Uterus (tissue), 2 donors: ENCODE measurements at regions not wholly inside any gene's neighbourhood (a gene's known extent, or its start where the extent isn't known, plus 50 kb on each side); places are given as distances from the start of the nearest gene placed in this dataset.

Experiments
- CTCF ChIP-seq, 4 experiments: fragments of 200-600 bp in 2 of 4; fragments of 450-650 bp in 2 of 4; sonication (generic) in 2 of 4; IDR thresholded peaks; one replicate each; pipeline ENCODE4 v1.5.1; 2016 to 2019; ENCODE audit warnings: antibody characterized with exemption in 4 of 4, mild to moderate bottlenecking in 2 of 4, moderate library complexity in 1 of 4
- POLR2A ChIP-seq, 2 donors: fragments of 450-650 bp; IDR thresholded peaks; one replicate each; pipeline ENCODE4 v1.6.1; 2016; ENCODE audit warnings: antibody characterized with exemption in 2 of 2, mild to moderate bottlenecking in 1 of 2, moderate library complexity in 1 of 2

GRCh38 chr2:71833272-71833671 is 314.4 kb downstream of the CYP26B1 start:
- TF ChIP-seq CTCF (IDR thresholded peaks at IDR 0.05) (no peak), POLR2A (IDR thresholded peaks at IDR 0.05) (no peak)
